GM12878 (cell line): ENCODE measurements at regions not wholly inside any gene's neighbourhood (a gene's known extent, or its start where the extent isn't known, plus 50 kb on each side); places are given as distances from the start of the nearest gene placed in this dataset.

Experiments used
- ATAC-seq: fragments of 200-7000 bp; cut with Tn5 transposase; 3 replicates; pipeline ENCODE4 v1.9.1; 2020; ENCODE audit warnings: mild to moderate bottlenecking, moderate library complexity
- BruUV-seq: library from RNA; stranded (reverse); fragments of 400-500 nt; replicated peaks from 2 replicates; lab custom pipeline; 2021; lab: Mats Ljungman, UMichigan
- CTCF ChIA-PET: fragments of 300-600 bp; sonication (Branson Sonifier 250); formaldehyde crosslinking; extraction: SDS; loops from one replicate; lab custom pipeline; 2021; ENCODE audit warnings: inconsistent platforms; lab: Yijun Ruan, JAX
- POLR2A ChIA-PET: fragments of 350-600 bp; formaldehyde crosslinking; extraction: SDS; loops from one replicate; lab custom pipeline; 2021; ENCODE audit warnings: inconsistent platforms; lab: Charles Lee
- RAD21 ChIA-PET: fragments of 300-600 bp; sonication (Branson Sonifier 250); formaldehyde crosslinking; loops from one replicate; lab custom pipeline; 2023; ENCODE audit warnings: antibody characterized with exemption; ENCODE audit not compliant: unreplicated experiment; lab: Charles Lee
- SMC1A ChIA-PET: fragments of 300-600 bp; sonication (Branson Sonifier 250); formaldehyde crosslinking; loops from one replicate; lab custom pipeline; 2023; ENCODE audit not compliant: unreplicated experiment, uncharacterized antibody; lab: Charles Lee
- DNase-seq: peaks from one replicate; pipeline ENCODE4 v3.0.0-alpha.2; 2011; ENCODE audit warnings: low read depth, low spot score
- FAIRE-seq: peaks from 3 replicates; lab custom pipeline; 2011; peaks lifted over from hg19 to GRCh38; lab: Jason Lieb, UNC
- H2AFZ ChIP-seq: 2 replicates; pipeline ENCODE4 v1.6.0; 2011; ENCODE audit warnings: low read depth, low read length, control low read depth; ENCODE audit not compliant: control insufficient read depth
- H3K27ac ChIP-seq: 2 replicates; pipeline ENCODE4 v1.5.1; 2011; ENCODE audit warnings: control low read depth; ENCODE audit not compliant: control insufficient read depth, insufficient read depth
- H3K27me3 ChIP-seq, 2 experiments: replicated peaks in 1 of 2; 2 replicates each; pipeline versions ENCODE4 v1.6.0 to v1.6.1; 2011; ENCODE audit warnings: low read length in 1 of 2; ENCODE audit not compliant: control insufficient read depth in 2 of 2, insufficient read depth in 2 of 2
- H3K36me3 ChIP-seq, 2 experiments: 2 replicates each; pipeline ENCODE4 v1.5.1; 2011; ENCODE audit warnings: low read length in 1 of 2; ENCODE audit not compliant: control insufficient read depth in 2 of 2, insufficient read depth in 2 of 2
- H3K4me1 ChIP-seq: 2 replicates; pipeline ENCODE4 v1.6.1; 2011; ENCODE audit warnings: mild to moderate bottlenecking, low read length, moderate library complexity, mixed read lengths; ENCODE audit not compliant: control insufficient read depth, insufficient read depth
- H3K4me2 ChIP-seq: 2 replicates; pipeline ENCODE4 v1.6.0; 2011; ENCODE audit warnings: control low read depth; ENCODE audit not compliant: control insufficient read depth, insufficient read depth
- H3K4me3 ChIP-seq: fragments of 200-600 bp; sonication (generic); 2 replicates; pipeline ENCODE4 v1.5.1; 2016
- H3K79me2 ChIP-seq: 2 replicates; pipeline ENCODE4 v1.6.0; 2011; ENCODE audit warnings: low read length; ENCODE audit not compliant: control insufficient read depth, insufficient read depth
- H3K9ac ChIP-seq: 2 replicates; pipeline ENCODE4 v1.8.0; 2011; ENCODE audit warnings: low read length, control low read depth, mixed read lengths; ENCODE audit not compliant: control insufficient read depth, insufficient read depth
- H3K9me3 ChIP-seq: replicated peaks from 3 replicates; pipeline ENCODE4 v1.5.1; 2011; ENCODE audit warnings: mild to moderate bottlenecking, low read length; ENCODE audit not compliant: control insufficient read depth, insufficient read depth
- H4K20me1 ChIP-seq: 2 replicates; pipeline ENCODE4 v1.6.0; 2011; ENCODE audit not compliant: control insufficient read depth, insufficient read depth
- BCLAF1 ChIP-seq: fragments of 450-650 bp; IDR thresholded peaks from 2 replicates; pipeline ENCODE4 v1.6.1; 2017; ENCODE audit warnings: antibody characterized with exemption, mild to moderate bottlenecking, moderate library complexity
- BMI1 ChIP-seq: fragments of 450-650 bp; IDR thresholded peaks from 2 replicates; pipeline ENCODE4 v1.6.1; 2016; ENCODE audit warnings: mild to moderate bottlenecking, moderate library complexity, borderline replicate concordance
- CEBPB ChIP-seq, 2 experiments: fragments of 150-350 bp in 1 of 2; IDR thresholded peaks; 2 replicates each; pipeline ENCODE4 v1.6.1; 2012 to 2014; ENCODE audit warnings: low read depth in 2 of 2, low read length in 2 of 2, borderline replicate concordance in 1 of 2, inconsistent platforms in 1 of 2
- RBBP5 ChIP-seq: fragments of 200-600 bp; sonication (generic); conservative IDR thresholded peaks from 2 replicates; pipeline ENCODE4 v1.6.1; 2016
- TARDBP ChIP-seq: IDR thresholded peaks from 2 replicates; pipeline ENCODE4 v1.6.1; 2016; ENCODE audit warnings: borderline replicate concordance
- USF2 ChIP-seq: IDR thresholded peaks from 2 replicates; pipeline ENCODE4 v1.6.1; 2011; ENCODE audit warnings: low read depth, low read length, improper control_type of control experiment, borderline replicate concordance
- ZBTB33 ChIP-seq: fragments of 450-650 bp; IDR thresholded peaks from 2 replicates; pipeline ENCODE4 v1.6.1; 2017; ENCODE audit warnings: mild to moderate bottlenecking
- ZSCAN29 ChIP-seq: fragments of 450-650 bp; IDR thresholded peaks from 2 replicates; pipeline ENCODE4 v1.6.1; 2017; ENCODE audit warnings: mild to moderate bottlenecking, moderate library complexity
- WGBS: methylation state at CpG from one replicate; pipeline ENCODE4 v1.1.6; 2016; ENCODE audit warnings: low lambda C conversion rate; ENCODE audit not compliant: insufficient replicate concordance, insufficient coverage; ENCODE audit errors: missing lambda C conversion rate; 5-methylcytosine and 5-hydroxymethylcytosine counted together
- in situ Hi-C: fragments of 300-500 bp; cut with MboI; formaldehyde crosslinking; loops from 9 replicates; pipeline ENCODE4 v1.14.3; 2018; ENCODE audit warnings: mixed read lengths
- intact Hi-C: fragments of 100-400 bp; cut with micrococcal nuclease; formaldehyde crosslinking; loops from one replicate; pipeline ENCODE4 v1.14.2; 2022; ENCODE audit not compliant: unreplicated experiment
- TF ChIP-seq, protein P1 (sequence below): IDR thresholded peaks from 2 replicates; pipeline ENCODE4 v1.6.1; 2011; ENCODE audit warnings: mild to moderate bottlenecking, low read depth, low read length, moderate library complexity; ENCODE audit not compliant: insufficient replicate concordance
- TF ChIP-seq, protein P2 (sequence below): fragments of 150-350 bp; IDR thresholded peaks from 2 replicates; pipeline ENCODE4 v1.6.1; 2014; ENCODE audit warnings: mild to moderate bottlenecking, low read depth, low read length
- TF ChIP-seq, protein P3 (sequence below): fragments of 450-650 bp; IDR thresholded peaks from 2 replicates; pipeline ENCODE4 v1.6.1; 2017; ENCODE audit warnings: mild to moderate bottlenecking, moderate library complexity

DNA sequence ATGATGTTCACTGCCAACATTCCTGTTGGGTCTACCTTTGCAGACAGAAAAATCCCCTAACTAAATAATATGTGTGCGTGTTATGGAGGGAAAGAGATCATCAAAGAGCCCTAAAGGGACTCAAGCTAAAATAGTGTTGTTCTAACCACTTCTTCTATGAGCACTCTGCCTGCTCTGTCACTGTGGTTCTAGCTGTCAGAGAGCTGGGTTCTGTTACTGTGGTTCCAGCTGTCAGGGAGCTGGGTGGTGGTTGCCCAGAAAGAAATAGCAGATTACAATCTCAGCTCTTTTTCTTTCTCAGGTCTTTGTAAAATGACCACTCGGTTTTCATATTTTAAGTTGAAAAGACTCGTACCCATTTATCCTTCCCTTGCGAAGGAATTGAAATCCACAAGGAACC lies 176.3 kb downstream of the HS3ST3A1 start:
- H3K27ac ChIP-seq, result no peak overlapping the region
- H3K9ac ChIP-seq, result no peak overlapping the region
- H3K4me1 ChIP-seq, result no peaks in the 10 kb centered on the region
- no peaks in the 10 kb centered on the region for H3K27me3 ChIP-seq
- no peaks in the 10 kb centered on the region for H4K20me1 ChIP-seq
- no peak overlapping the region for H3K4me2 ChIP-seq
- H3K9me3 ChIP-seq, result no peaks in the 10 kb centered on the region
- FAIRE-seq (no peak), ATAC-seq (no peak), DNase-seq (no peak)
- in situ Hi-C loops (no loop called here), intact Hi-C loops (no loop called here)
- CTCF ChIA-PET, result interaction anchor here (0.6 kb wide), 1 partner anchor 301 kb away, joined by 3 read pairs; no protein-coding TSS in a partner anchor
- RAD21 ChIA-PET, result no interaction called here
- POLR2A ChIA-PET, result no interaction called here
- no peak overlapping the region for H3K4me3 ChIP-seq
- SMC1A ChIA-PET, result no interaction called here
- no peaks in the 10 kb centered on the region for H3K79me2 ChIP-seq
- H2AFZ ChIP-seq, result no peak overlapping the region
- no TSS peak for BruUV-seq
- no peaks in the 10 kb centered on the region for H3K36me3 ChIP-seq
- 10% methylated on average over 4 of the region's 4 CpGs for WGBS
- no peak for TF ChIP-seq BCLAF1
- no peak for TF ChIP-seq BMI1
- TF ChIP-seq CEBPB (IDR thresholded peaks at IDR 0.05; ENCODE audit: borderline replicate concordance in 1 of 2, low read depth in 2 of 2, low read length in 2 of 2), result no peak
- TF ChIP-seq ZBTB33, result no peak
- TF ChIP-seq ZSCAN29, result no peak
- no peak for TF ChIP-seq USF2
- TF ChIP-seq, protein P1, sequence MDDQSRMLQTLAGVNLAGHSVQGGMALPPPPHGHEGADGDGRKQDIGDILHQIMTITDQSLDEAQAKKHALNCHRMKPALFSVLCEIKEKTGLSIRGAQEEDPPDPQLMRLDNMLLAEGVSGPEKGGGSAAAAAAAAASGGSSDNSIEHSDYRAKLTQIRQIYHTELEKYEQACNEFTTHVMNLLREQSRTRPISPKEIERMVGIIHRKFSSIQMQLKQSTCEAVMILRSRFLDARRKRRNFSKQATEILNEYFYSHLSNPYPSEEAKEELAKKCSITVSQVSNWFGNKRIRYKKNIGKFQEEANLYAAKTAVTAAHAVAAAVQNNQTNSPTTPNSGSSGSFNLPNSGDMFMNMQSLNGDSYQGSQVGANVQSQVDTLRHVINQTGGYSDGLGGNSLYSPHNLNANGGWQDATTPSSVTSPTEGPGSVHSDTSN, result no peak
- TF ChIP-seq, protein P2, sequence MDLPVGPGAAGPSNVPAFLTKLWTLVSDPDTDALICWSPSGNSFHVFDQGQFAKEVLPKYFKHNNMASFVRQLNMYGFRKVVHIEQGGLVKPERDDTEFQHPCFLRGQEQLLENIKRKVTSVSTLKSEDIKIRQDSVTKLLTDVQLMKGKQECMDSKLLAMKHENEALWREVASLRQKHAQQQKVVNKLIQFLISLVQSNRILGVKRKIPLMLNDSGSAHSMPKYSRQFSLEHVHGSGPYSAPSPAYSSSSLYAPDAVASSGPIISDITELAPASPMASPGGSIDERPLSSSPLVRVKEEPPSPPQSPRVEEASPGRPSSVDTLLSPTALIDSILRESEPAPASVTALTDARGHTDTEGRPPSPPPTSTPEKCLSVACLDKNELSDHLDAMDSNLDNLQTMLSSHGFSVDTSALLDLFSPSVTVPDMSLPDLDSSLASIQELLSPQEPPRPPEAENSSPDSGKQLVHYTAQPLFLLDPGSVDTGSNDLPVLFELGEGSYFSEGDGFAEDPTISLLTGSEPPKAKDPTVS, result no peak
- no peak for TF ChIP-seq RBBP5
- TF ChIP-seq, protein P3, sequence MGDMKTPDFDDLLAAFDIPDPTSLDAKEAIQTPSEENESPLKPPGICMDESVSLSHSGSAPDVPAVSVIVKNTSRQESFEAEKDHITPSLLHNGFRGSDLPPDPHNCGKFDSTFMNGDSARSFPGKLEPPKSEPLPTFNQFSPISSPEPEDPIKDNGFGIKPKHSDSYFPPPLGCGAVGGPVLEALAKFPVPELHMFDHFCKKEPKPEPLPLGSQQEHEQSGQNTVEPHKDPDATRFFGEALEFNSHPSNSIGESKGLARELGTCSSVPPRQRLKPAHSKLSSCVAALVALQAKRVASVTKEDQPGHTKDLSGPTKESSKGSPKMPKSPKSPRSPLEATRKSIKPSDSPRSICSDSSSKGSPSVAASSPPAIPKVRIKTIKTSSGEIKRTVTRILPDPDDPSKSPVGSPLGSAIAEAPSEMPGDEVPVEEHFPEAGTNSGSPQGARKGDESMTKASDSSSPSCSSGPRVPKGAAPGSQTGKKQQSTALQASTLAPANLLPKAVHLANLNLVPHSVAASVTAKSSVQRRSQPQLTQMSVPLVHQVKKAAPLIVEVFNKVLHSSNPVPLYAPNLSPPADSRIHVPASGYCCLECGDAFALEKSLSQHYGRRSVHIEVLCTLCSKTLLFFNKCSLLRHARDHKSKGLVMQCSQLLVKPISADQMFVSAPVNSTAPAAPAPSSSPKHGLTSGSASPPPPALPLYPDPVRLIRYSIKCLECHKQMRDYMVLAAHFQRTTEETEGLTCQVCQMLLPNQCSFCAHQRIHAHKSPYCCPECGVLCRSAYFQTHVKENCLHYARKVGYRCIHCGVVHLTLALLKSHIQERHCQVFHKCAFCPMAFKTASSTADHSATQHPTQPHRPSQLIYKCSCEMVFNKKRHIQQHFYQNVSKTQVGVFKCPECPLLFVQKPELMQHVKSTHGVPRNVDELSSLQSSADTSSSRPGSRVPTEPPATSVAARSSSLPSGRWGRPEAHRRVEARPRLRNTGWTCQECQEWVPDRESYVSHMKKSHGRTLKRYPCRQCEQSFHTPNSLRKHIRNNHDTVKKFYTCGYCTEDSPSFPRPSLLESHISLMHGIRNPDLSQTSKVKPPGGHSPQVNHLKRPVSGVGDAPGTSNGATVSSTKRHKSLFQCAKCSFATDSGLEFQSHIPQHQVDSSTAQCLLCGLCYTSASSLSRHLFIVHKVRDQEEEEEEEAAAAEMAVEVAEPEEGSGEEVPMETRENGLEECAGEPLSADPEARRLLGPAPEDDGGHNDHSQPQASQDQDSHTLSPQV, result no peak
- no peak for TF ChIP-seq TARDBP
